Bone marrow (tissue), 2 donors: ENCODE measurements at regions not wholly inside any gene's neighbourhood (a gene's known extent, or its start where the extent isn't known, plus 50 kb on each side); places are given as distances from the start of the nearest gene placed in this dataset.

Source experiments
- DNase-seq, 2 donors: peaks; one replicate each; lab custom pipeline; 2025; lab: John Stamatoyannopoulos, UW

DNA sequence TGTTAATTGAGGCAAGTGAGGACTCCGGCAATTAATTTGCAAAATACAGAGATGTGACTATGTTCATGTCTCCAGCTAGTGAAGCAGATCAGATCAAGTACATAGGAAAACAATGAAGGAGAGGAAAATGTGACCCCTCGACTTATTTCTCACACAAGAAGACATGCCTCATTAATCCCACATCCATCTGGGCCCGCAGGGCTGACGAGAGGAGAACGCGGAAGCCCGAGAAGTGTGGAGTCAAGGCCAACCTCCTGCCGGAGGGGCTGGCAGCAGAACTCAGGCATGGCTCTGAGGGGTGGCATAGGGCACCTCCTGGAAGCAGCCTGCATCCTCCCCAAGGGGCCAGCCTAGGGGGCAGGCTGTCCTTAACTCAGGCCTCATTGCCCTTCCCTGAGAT is 54.4 kb downstream of the ZNF503 start:
- DNase-seq = no peak

- DNase-seq = no peak
Measured at GRCh38 chr10:75345738-75346137, 55.8 kb downstream of the ZNF503 start.

DNA sequence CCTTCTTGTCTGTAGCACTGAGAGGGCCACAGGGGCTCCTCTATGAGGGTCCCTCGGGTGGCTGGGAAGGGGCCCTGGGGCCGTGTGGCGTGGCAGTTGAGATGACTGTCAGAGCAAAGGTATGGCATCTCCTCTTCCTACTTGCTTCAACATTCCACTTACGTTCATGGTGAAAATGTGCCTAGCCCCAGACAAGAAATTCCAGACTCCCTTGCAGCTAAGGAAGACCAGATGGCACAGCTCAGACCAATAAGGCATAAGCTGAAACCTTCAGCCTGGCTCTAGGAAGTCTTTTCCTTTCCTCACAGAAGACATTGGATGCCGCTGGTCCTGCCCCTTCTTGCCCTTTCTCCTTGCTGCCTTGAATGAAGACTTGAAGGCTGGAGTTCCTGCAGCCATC is 57.4 kb downstream of the ZNF503 start:
- no peak for DNase-seq

DNA sequence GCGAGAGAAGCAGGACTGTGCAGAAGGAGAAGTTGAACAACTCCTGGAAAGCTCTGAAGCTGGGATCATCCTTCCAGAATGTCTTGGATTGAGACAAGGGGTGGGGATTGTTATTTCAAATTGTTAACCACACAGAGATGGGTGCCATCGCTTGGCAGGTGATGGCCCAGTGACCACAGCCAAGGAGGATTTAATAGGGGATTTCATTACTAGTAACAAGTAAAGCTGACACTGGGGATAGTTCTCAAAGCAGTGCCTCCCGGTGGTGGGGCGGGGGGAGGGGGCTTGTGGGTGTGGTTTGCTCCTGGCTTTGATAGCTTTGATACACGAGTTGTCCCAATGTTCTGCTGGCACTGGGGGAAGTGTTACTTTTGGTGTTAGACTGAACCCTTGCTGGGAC is 59.2 kb downstream of the ZNF503 start:
- DNase-seq = no peak

DNA sequence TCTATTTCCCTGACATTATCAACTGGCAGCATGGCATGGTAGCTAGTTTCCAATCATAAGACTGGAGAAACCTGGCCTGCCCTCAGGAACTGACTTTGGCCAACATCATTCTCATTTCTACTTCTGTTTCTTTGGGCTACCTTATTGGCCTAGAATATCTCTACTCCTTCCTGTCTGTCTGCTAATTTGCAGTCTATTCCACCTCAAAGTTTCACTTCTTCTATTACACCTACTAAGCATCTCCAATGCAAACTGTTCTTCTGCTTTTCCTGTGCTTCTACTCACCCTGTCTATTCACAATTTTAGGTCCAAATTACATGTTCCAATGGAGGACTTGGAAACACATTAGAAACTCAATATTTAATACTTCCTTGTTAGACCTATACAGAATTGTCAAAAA is 65.6 kb downstream of the ZNF503 start:
- no peak for DNase-seq

DNA sequence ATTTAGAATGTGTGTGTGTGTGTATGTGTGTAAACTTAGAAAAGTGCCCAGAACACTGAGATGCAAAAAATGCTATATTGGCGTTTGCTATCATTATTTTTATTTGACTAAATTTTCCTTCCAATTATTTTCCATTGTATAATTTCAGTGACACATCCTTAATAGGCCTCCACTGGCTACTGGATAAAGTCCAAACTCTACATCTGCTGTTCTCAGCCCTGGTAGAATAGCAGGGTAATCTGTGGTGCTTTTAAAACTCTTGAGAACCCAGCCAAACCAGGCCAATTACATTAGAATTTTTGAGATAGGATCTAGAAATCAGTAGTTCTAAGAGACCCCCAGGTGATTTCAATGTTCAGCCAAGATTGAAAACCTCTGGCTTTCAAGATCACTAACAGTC is 66.4 kb downstream of the ZNF503 start:
- no peak for DNase-seq

GRCh38 chr10:75334720-75335119 is 66.8 kb downstream of the ZNF503 start:
- DNase-seq = no peak

DNA sequence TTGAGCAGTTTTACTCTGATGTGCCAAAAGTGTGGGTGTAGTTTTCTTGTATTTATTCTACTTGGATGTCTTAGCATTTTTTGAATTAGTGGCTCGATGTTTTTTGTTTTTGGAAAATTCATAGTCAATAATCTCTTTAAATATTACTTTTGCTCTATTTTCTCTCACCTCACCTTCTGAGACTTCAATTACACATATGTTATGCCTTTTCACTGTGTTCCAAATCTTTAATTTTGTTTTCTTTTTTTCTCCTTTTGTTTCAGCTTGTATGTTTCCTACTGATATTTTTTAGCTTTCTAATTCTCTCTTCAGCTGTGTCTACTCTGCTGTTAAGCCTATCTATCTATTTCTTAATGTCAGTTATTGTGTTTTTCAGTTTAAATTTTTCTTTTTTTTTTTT is 69.5 kb downstream of the ZNF503 start:
- DNase-seq = no peak

DNA sequence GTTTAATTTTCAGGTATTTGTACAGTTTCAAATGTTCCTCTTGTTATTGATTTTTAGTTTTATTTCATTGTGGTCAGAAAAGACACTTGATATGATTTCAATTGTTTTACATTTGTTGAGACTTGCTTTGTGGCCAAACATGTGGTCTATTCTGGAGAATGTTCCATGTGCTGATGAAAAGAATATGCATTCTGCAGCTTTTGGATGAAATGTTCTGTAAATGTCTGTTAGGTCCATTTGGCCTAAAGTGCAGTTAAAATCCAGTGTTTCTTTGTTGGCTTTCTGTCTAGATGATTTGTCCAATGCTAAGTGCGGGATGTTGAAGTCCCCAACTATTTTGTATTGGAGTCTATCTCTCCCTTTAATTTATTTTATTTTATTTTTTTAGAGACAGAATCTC is 70.5 kb downstream of the ZNF503 start:
- DNase-seq = no peak

GRCh38 chr10:75329190-75329745 is 72.3 kb downstream of the ZNF503 start:
- DNase-seq = no peak

DNA sequence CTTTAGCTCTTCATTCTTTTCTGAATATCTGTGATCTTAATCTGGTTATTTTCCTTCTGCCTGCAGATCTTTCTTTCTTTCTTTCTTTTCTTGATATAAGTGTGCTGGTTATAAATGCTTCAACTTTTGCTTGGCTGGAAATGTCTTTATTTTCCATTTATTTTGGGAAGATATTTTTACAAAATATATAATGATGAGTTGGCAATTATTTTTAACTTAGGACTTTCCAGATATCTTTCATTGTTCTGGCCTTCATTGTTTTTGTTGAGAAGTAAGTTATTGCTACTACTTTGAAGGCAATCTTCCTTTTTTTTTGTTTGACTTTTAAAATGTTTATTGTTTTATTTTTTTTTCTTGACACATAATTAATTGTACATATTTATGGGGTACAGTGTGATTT is 75.3 kb downstream of the ZNF503 start:
- no peak for DNase-seq

GRCh38 chr10:75319274-75319673 is 82.3 kb downstream of the ZNF503 start:
- DNase-seq = no peak

GRCh38 chr10:75314570-75314969 is 78.8 kb upstream of the COMTD1 start:
- DNase-seq = no peak

DNA sequence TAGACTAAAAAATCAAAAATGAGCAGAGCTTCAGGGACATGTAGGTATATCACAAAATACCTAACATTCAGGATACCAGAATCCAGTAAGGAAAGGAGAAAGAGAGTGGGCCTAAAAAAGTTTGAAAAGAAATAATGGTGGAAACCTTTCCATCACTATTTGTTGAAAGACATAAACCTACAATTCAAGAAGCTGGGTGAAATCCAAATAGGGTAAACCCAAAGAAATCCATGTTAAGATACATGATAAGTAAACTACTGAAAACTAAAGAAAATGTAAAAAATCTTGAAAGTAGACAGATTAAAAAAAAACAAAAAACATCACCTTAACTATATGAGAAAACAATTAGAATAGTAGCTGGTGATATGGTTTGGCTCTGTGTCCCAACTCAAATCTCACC is 76.7 kb upstream of the COMTD1 start:
- DNase-seq = no peak

DNA sequence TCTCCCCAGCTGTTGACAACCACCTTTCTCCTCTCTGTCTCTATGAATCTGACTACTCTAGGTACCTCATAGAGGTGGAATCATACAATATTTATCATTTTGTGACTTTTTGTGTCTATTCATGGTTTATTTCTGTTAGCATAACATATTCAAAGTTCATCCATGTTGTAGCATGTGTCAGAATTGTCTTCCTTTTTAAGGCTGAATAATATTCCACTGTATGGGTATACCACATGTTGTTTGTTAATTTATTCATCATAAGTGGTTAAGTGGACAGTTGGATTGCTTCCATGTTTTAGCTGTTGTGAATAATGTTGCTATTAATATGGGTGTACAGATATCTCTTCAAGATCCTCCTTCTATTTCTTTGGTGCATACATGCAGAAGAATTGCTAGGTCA is 69.9 kb upstream of the COMTD1 start:
- no peak for DNase-seq

DNA sequence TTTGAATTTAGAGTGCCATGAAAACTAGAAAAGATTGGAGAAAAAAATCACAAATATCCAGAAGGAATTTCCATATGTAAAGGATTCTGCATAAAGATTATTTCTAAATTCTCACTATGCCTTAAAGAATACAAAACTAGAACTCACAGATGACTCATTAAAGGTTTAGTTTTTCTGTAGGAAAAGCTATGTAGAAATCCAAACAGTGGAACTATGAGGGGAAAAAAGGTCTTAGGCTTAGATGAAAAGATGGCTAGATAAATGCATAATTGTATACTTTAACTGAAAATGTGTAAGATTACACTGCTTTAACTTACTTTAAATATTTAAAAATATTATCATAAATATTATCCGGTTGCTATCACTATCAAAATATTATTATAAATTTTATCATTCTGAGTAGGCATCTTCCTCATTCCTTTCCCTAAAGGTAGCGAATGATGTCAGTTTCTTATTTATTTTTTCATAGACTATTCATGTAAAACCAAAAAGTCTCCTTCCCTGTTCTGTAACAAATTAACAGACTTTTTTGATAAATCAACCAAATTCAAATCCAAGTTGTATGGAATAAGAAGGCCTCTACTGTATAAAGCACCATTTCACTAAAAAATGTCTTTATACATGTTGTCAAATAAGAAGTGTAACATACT is 69.1 kb upstream of the COMTD1 start:
- DNase-seq = no peak

DNA sequence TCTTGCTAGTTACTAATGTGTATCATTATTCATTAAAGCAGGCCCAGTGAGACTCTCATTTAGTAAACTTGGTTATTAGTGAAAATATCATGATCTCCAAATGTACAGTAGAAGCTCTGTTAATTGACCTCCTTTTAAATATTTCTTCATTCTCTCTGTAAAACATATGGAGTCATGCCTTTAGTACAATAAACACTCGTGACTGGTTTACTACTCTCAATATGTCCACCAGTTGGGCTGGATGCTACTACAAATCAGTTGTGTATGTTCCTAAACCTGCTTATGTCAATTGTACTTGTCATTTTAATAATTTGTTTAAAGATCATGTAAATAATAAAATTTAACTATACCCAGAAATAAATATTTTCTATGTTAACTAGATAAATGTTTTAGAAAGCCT is 68.6 kb upstream of the COMTD1 start:
- no peak for DNase-seq

GRCh38 chr10:75303045-75303777 is 67.5 kb upstream of the COMTD1 start:
- no peak for DNase-seq

DNA sequence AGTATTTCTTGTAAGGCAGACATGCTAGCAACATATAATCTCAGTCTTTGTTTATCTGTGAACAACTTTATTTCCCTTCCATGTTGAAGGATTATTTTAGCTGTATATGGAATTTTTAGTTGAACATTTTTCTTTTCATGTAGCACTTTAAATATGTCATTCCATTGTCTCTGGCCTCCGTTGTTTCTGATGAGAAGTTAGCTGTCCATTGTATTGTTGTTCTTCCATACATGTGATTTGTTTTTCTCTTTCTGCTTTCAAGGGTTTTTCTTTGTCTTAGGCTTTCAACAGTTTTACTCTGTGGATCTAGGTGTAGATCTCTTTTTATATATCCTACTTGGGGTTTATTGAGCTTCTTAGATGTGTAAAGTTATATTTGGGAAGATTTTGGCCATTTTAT is 66.3 kb upstream of the COMTD1 start:
- DNase-seq = no peak

- no peak for DNase-seq
Measured at GRCh38 chr10:75297021-75297599, 61.4 kb upstream of the COMTD1 start.

DNA sequence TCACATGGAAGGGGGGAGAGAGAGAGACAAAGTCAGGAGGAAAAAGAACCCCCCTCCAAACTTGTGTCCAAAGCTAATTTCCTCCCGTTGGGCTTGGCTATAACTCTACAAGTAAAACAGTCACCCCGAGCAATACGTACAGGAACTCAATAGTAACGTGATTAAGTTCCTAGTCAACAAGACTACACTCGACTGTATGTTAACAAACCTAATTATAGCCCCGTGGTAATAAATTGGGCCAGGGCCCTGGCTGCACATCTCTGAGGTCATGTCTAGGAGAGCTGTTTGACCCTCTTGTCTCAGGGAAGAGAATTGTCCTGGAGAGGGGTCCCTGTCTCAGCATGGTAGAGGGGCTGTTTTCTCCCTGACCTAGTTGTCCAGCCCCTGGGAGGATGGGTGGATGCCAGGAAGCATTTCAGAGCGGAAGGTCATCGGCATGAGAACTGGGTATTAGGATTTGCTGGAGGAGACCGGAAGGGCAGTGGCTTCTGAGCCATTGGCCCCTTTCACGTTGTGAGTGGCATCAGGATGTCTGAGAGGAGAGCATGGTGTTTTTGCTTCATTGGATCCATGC is 60.2 kb upstream of the COMTD1 start:
- no peak for DNase-seq

GRCh38 chr10:75294866-75295701 is 59.3 kb upstream of the COMTD1 start:
- peak; percentile 34 to 39 for DNase-seq
